H1 (cell line): ENCODE measurements at regions not wholly inside any gene's neighbourhood (a gene's known extent, or its start where the extent isn't known, plus 50 kb on each side); places are given as distances from the start of the nearest gene placed in this dataset.

Experiments
- CTCF ChIA-PET: fragments of 300-600 bp; sonication (Branson Sonifier 250); formaldehyde crosslinking; loops from one replicate; lab custom pipeline; 2021; ENCODE audit not compliant: partially characterized antibody; lab: Charles Lee
- POLR2A ChIA-PET: fragments of 300-600 bp; sonication (Branson Sonifier 250); formaldehyde crosslinking; loops from one replicate; lab custom pipeline; 2021; ENCODE audit warnings: inconsistent platforms; ENCODE audit not compliant: partially characterized antibody; lab: Charles Lee
- DNase-seq, 2 experiments: peaks; one replicate each; pipeline versions ENCODE4 v3.0.0 to v3.0.0-alpha.2; 2010 to 2022; ENCODE audit warnings: low spot score in 2 of 2, low read depth in 1 of 2, mixed read lengths in 1 of 2
- FAIRE-seq: peaks from 2 replicates; lab custom pipeline; 2011; peaks lifted over from hg19 to GRCh38; lab: Jason Lieb, UNC
- H2AFZ ChIP-seq: 2 replicates; pipeline ENCODE4 v1.8.1; 2012; ENCODE audit warnings: low read length, inconsistent platforms
- H2AK5ac ChIP-seq: 2 replicates; pipeline ENCODE4 v1.6.1; 2013; ENCODE audit warnings: low read depth, low read length
- H2BK120ac ChIP-seq: replicated peaks from 2 replicates; pipeline ENCODE3; 2013; ENCODE audit warnings: low read depth, low read length, inconsistent platforms
- H2BK12ac ChIP-seq: 2 replicates; pipeline ENCODE4 v1.6.1; 2013; ENCODE audit warnings: low read depth, low read length
- H2BK15ac ChIP-seq: 2 replicates; pipeline ENCODE4 v1.6.1; 2013; ENCODE audit warnings: low read length
- H2BK20ac ChIP-seq: 2 replicates; pipeline ENCODE4 v1.6.1; 2013; ENCODE audit warnings: low read length
- H2BK5ac ChIP-seq: 2 replicates; pipeline ENCODE4 v1.6.1; 2013; ENCODE audit warnings: low read depth, low read length
- H3K14ac ChIP-seq: 2 replicates; pipeline ENCODE4 v1.6.1; 2013; ENCODE audit warnings: inconsistent platforms; ENCODE audit not compliant: insufficient read length
- H3K18ac ChIP-seq: 2 replicates; pipeline ENCODE4 v1.6.1; 2013; ENCODE audit warnings: low read length; ENCODE audit errors: extremely low read depth
- H3K23ac ChIP-seq: 2 replicates; pipeline ENCODE4 v1.6.1; 2013; ENCODE audit warnings: inconsistent platforms; ENCODE audit not compliant: insufficient read length
- H3K23me2 ChIP-seq: 2 replicates; pipeline ENCODE4 v1.6.1; 2013; ENCODE audit warnings: low read depth, low read length
- H3K27ac ChIP-seq: 2 replicates; pipeline ENCODE4 v1.6.1; 2011; ENCODE audit warnings: low read depth, low read length, inconsistent platforms
- H3K27me3 ChIP-seq, 4 experiments: replicated peaks in 1 of 4; 1 replicate in 1 of 4; 2 replicates in 3 of 4; pipeline versions ENCODE4 v1.6.1 to v1.8.1; 2011 to 2013; ENCODE audit warnings: low read length in 3 of 4, mild to moderate bottlenecking in 3 of 4, inconsistent platforms in 2 of 4, mixed read lengths in 2 of 4, moderate library complexity in 1 of 4; ENCODE audit not compliant: control insufficient read depth in 3 of 4, insufficient read depth in 3 of 4; ENCODE audit errors: extremely low read depth in 1 of 4
- H3K36me3 ChIP-seq, 4 experiments: 2 replicates each; pipeline versions ENCODE4 v1.6.1 to v1.8.1; 2011 to 2013; ENCODE audit warnings: mild to moderate bottlenecking in 4 of 4, low read length in 3 of 4, moderate library complexity in 2 of 4, control low read depth in 1 of 4, inconsistent platforms in 1 of 4; ENCODE audit not compliant: insufficient read depth in 4 of 4, control insufficient read depth in 2 of 4
- H3K4ac ChIP-seq: replicated peaks from 2 replicates; pipeline ENCODE3; 2013; ENCODE audit warnings: low read length, low read depth, mixed read lengths, inconsistent platforms; ENCODE audit not compliant: insufficient read length
- H3K4me1 ChIP-seq, 4 experiments: replicated peaks in 1 of 4; 1 replicate in 1 of 4; 2 replicates in 3 of 4; pipeline versions ENCODE4 v1.6.1 to v1.8.1; 2011 to 2013; ENCODE audit warnings: low read length in 3 of 4, inconsistent platforms in 2 of 4, mixed read lengths in 1 of 4; ENCODE audit not compliant: insufficient read depth in 4 of 4, control insufficient read depth in 3 of 4
- H3K4me2 ChIP-seq, 2 experiments: 2 replicates each; pipeline versions ENCODE4 v1.6.1 to v1.8.1; 2011 to 2013; ENCODE audit warnings: low read depth in 2 of 2, low read length in 2 of 2, control low read depth in 1 of 2, inconsistent platforms in 1 of 2, mild to moderate bottlenecking in 1 of 2; ENCODE audit not compliant: insufficient read depth in 1 of 2
- H3K4me3 ChIP-seq, 4 experiments: fragments of 200-600, 300-600 bp in 1 of 4; sonication (generic), shearing (Covaris generic), sonication (Bioruptor Twin) in 1 of 4; 2 replicates each; pipeline versions ENCODE4 v1.5.1 to v1.8.1; 2011 to 2016; ENCODE audit warnings: low read length in 4 of 4, low read depth in 3 of 4, control low read depth in 2 of 4, inconsistent platforms in 2 of 4, mild to moderate bottlenecking in 2 of 4, mixed read lengths in 1 of 4, moderate library complexity in 1 of 4; ENCODE audit not compliant: insufficient read depth in 2 of 4; ENCODE audit errors: extremely low read depth in 1 of 4
- H3K56ac ChIP-seq: replicated peaks from 2 replicates; pipeline ENCODE3; 2013; ENCODE audit warnings: low read depth, mild to moderate bottlenecking, mixed read lengths, low read length, inconsistent platforms; ENCODE audit not compliant: insufficient read length
- H3K79me1 ChIP-seq: 2 replicates; pipeline ENCODE4 v1.6.1; 2013; ENCODE audit warnings: low read depth, low read length, control low read depth
- H3K79me2 ChIP-seq, 2 experiments: 2 replicates each; pipeline versions ENCODE4 v1.6.1 to v1.8.1; 2012 to 2013; ENCODE audit warnings: low read length in 2 of 2, mild to moderate bottlenecking in 2 of 2, inconsistent platforms in 1 of 2; ENCODE audit not compliant: insufficient read depth in 2 of 2, control insufficient read depth in 1 of 2
- H3K9ac ChIP-seq, 4 experiments: replicated peaks in 1 of 4; 1 replicate in 1 of 4; 2 replicates in 3 of 4; pipeline versions ENCODE4 v1.6.1 to v1.8.1; 2011 to 2013; ENCODE audit warnings: low read depth in 3 of 4, low read length in 3 of 4, control low read depth in 2 of 4, mild to moderate bottlenecking in 2 of 4, moderate library complexity in 2 of 4, inconsistent platforms in 1 of 4; ENCODE audit errors: extremely low read depth in 1 of 4
- H3K9me3 ChIP-seq, 2 experiments: 2 replicates each; pipeline versions ENCODE4 v1.6.1 to v1.8.1; 2012 to 2013; ENCODE audit warnings: mild to moderate bottlenecking in 2 of 2, moderate library complexity in 2 of 2, control low read depth in 1 of 2, inconsistent platforms in 1 of 2, low read depth in 1 of 2, low read length in 1 of 2, mixed read lengths in 1 of 2; ENCODE audit not compliant: insufficient read depth in 2 of 2
- H4K20me1 ChIP-seq, 2 experiments: replicated peaks in 1 of 2; 2 replicates each; pipeline versions ENCODE3 to v1.8.1; 2011 to 2013; ENCODE audit warnings: inconsistent platforms in 2 of 2, low read length in 2 of 2, mild to moderate bottlenecking in 1 of 2; ENCODE audit not compliant: insufficient read depth in 2 of 2, control insufficient read depth in 1 of 2
- H4K5ac ChIP-seq: 2 replicates; pipeline ENCODE4 v1.6.1; 2013; ENCODE audit warnings: low read length, low read depth, mixed read lengths, inconsistent platforms; ENCODE audit not compliant: insufficient read length
- H4K8ac ChIP-seq: 2 replicates; pipeline ENCODE4 v1.8.0; 2013; ENCODE audit warnings: mild to moderate bottlenecking, moderate library complexity, low read length, inconsistent platforms; ENCODE audit not compliant: insufficient read depth; ENCODE audit errors: extremely low read depth
- H4K91ac ChIP-seq: replicated peaks from 2 replicates; pipeline ENCODE3; 2013; ENCODE audit warnings: low read length, mixed read lengths, inconsistent platforms; ENCODE audit not compliant: insufficient read length
- ATF3 ChIP-seq: IDR thresholded peaks from 2 replicates; pipeline ENCODE4 v1.6.1; 2011; ENCODE audit warnings: low read depth, mild to moderate bottlenecking, low read length; ENCODE audit not compliant: insufficient read depth
- BCL11A ChIP-seq, 2 experiments: IDR thresholded peaks; one replicate each; pipeline ENCODE4 v1.6.1; 2011; ENCODE audit warnings: low read depth in 2 of 2, low read length in 2 of 2, mild to moderate bottlenecking in 2 of 2
- CBX8 ChIP-seq: fragments of 300-800, 300-1000 bp; sonication (generic); IDR thresholded peaks from 2 replicates; pipeline ENCODE4 v1.7.1; 2016; ENCODE audit warnings: low read depth, low read length, borderline replicate concordance
- EP300 ChIP-seq, 2 experiments: IDR thresholded peaks; 1 replicate in 1 of 2; 2 replicates in 1 of 2; pipeline ENCODE4 v1.6.1; 2011 to 2012; ENCODE audit warnings: low read depth in 2 of 2, low read length in 2 of 2, mild to moderate bottlenecking in 2 of 2, borderline replicate concordance in 1 of 2, inconsistent platforms in 1 of 2, moderate library complexity in 1 of 2
- HDAC2 ChIP-seq, 2 experiments: fragments of 300-600 bp in 1 of 2; sonication (generic) in 1 of 2; IDR thresholded peaks; 2 replicates each; pipeline ENCODE4 v1.6.1; 2011 to 2012; ENCODE audit warnings: low read depth in 2 of 2, low read length in 2 of 2, mild to moderate bottlenecking in 2 of 2, moderate library complexity in 2 of 2, borderline replicate concordance in 1 of 2, inconsistent platforms in 1 of 2
- HDAC6 ChIP-seq: IDR thresholded peaks from one replicate; pipeline ENCODE4 v1.7.1; 2012; ENCODE audit warnings: low read depth, mild to moderate bottlenecking, inconsistent platforms, low read length, moderate library complexity
- KDM1A ChIP-seq: fragments of 200-600, 300-600 bp; sonication (generic); IDR thresholded peaks from 2 replicates; pipeline ENCODE4 v1.7.1; 2016; ENCODE audit warnings: mild to moderate bottlenecking, low read length, borderline replicate concordance
- KDM5A ChIP-seq: fragments of 200-600 bp; IDR thresholded peaks from 2 replicates; pipeline ENCODE4 v1.7.1; 2012; ENCODE audit warnings: mild to moderate bottlenecking, low read length, inconsistent platforms, mixed read lengths
- POU5F1 ChIP-seq: IDR thresholded peaks from 2 replicates; pipeline ENCODE4 v1.6.1; 2011; ENCODE audit warnings: low read depth, mild to moderate bottlenecking, low read length, moderate library complexity
- SIRT6 ChIP-seq: IDR thresholded peaks from one replicate; pipeline ENCODE4 v1.7.1; 2012; ENCODE audit warnings: low read length, inconsistent platforms
- SRF ChIP-seq: IDR thresholded peaks from 2 replicates; pipeline ENCODE4 v1.6.1; 2011; ENCODE audit warnings: mild to moderate bottlenecking, low read depth, low read length, moderate library complexity
- SUZ12 ChIP-seq: fragments of 200-600 bp; sonication (generic); IDR thresholded peaks from 2 replicates; pipeline ENCODE4 v1.6.1; 2012; ENCODE audit warnings: mild to moderate bottlenecking, inconsistent platforms, low read length, moderate library complexity, mixed read lengths
- YY1 ChIP-seq: IDR thresholded peaks from 2 replicates; pipeline ENCODE4 v1.6.1; 2011; ENCODE audit warnings: low read depth, mild to moderate bottlenecking, low read length
- WGBS, 2 experiments: shearing (Covaris generic) in 1 of 2; methylation state at CpG; one replicate each; pipeline versions ENCODE4 v1.1.6 to v1.1.7; 2013 to 2015; ENCODE audit warnings: low lambda C conversion rate in 2 of 2, mixed read lengths in 2 of 2, inconsistent platforms in 1 of 2, low coverage in 1 of 2, missing lambda C conversion rate in 1 of 2; ENCODE audit not compliant: insufficient replicate concordance in 2 of 2, insufficient coverage in 1 of 2, insufficient read length in 1 of 2; ENCODE audit errors: extremely low coverage in 1 of 2, missing lambda C conversion rate in 1 of 2; 5-methylcytosine and 5-hydroxymethylcytosine counted together

GRCh38 chr5:67476531-67476930 is 279.9 kb upstream of the CD180 start:
- FAIRE-seq: no peak
- no peak for DNase-seq
- no peak overlapping the region for H4K91ac ChIP-seq
- TF ChIP-seq SRF: no peak
- no peak for TF ChIP-seq KDM1A
- TF ChIP-seq CBX8: no peak
- no peak for TF ChIP-seq HDAC6
- TF ChIP-seq HDAC2 (IDR thresholded peaks at IDR 0.05; ENCODE audit: borderline replicate concordance in 1 of 2, low read depth in 2 of 2, low read length in 2 of 2): no peak
- no peak for TF ChIP-seq SUZ12
- TF ChIP-seq KDM5A: no peak
- no peak for TF ChIP-seq BCL11A (IDR thresholded peaks at IDR 0.05; ENCODE audit: low read depth in 2 of 2, low read length in 2 of 2)
- no peak for TF ChIP-seq POU5F1
- no peak for TF ChIP-seq ATF3
- no peak for TF ChIP-seq YY1
- no peak for TF ChIP-seq EP300 (IDR thresholded peaks at IDR 0.05; ENCODE audit: borderline replicate concordance in 1 of 2, low read depth in 2 of 2, low read length in 2 of 2)
- no peak for TF ChIP-seq SIRT6
- no peak overlapping the region for H3K56ac ChIP-seq
- no peaks in the 10 kb centered on the region for H3K4me1 ChIP-seq
- H2AFZ ChIP-seq: no peak overlapping the region
- no peak overlapping the region for H3K9ac ChIP-seq
- no peak overlapping the region for H3K4me2 ChIP-seq
- no peak overlapping the region for H2BK15ac ChIP-seq
- H2BK120ac ChIP-seq: no peak overlapping the region
- H2AK5ac ChIP-seq: no peak overlapping the region
- no peak overlapping the region for H3K18ac ChIP-seq
- H3K4ac ChIP-seq: no peak overlapping the region
- no peak overlapping the region for H3K27ac ChIP-seq
- H3K23me2 ChIP-seq: no peaks in the 10 kb centered on the region
- H4K5ac ChIP-seq: no peak overlapping the region
- no peak overlapping the region for H4K8ac ChIP-seq
- no peaks in the 10 kb centered on the region for H3K36me3 ChIP-seq
- H2BK20ac ChIP-seq: no peak overlapping the region
- no peaks in the 10 kb centered on the region for H3K27me3 ChIP-seq
- H3K79me1 ChIP-seq: no peaks in the 10 kb centered on the region
- H3K14ac ChIP-seq: no peak overlapping the region
- no peak overlapping the region for H2BK12ac ChIP-seq
- no peak overlapping the region for H2BK5ac ChIP-seq
- H4K20me1 ChIP-seq: peaks cover 1 to 2% of the 10 kb centered on the region in 2 experiments
- no peak overlapping the region for H3K4me3 ChIP-seq
- H3K23ac ChIP-seq: no peak overlapping the region
- CTCF ChIA-PET: interaction anchor here (1.5 kb wide), 1 partner anchor 230 kb away, joined by 5 read pairs; no protein-coding TSS in a partner anchor
- POLR2A ChIA-PET: no interaction called here
- H3K9me3 ChIP-seq: no peaks in the 10 kb centered on the region
- WGBS, 2 experiments: 98% methylated on average over 3 of the region's 3 CpGs; no CpG with 5 or more reads in 1 of the 2 experiments
- no peaks in the 10 kb centered on the region for H3K79me2 ChIP-seq
